Activated CD4-positive, alpha-beta memory T cell treated with anti-CD3 and anti-CD28 coated beads, Interleukin-2, amount 10 ng/mL, durations not matched to agents 7 days and 5 days (primary cell): ENCODE measurements at regions not wholly inside any gene's neighbourhood (a gene's known extent, or its start where the extent isn't known, plus 50 kb on each side); places are given as distances from the start of the nearest gene placed in this dataset.
"Not testable (repeated sequence)": the region's sequence is repeated elsewhere in the genome, so short reads cannot be mapped to it uniquely, and the experiment has no call there.

Experiments used
- CTCF ChIA-PET: fragments of 350-600 bp; sonication (Branson Sonifier 250); formaldehyde crosslinking; loops from one replicate; lab custom pipeline; 2021; ENCODE audit warnings: antibody characterized with exemption, inconsistent platforms; lab: Charles Lee
- POLR2A ChIA-PET: fragments of 350-600 bp; sonication (Branson Sonifier 250); formaldehyde crosslinking; loops from one replicate; lab custom pipeline; 2021; ENCODE audit warnings: antibody characterized with exemption; lab: Charles Lee
- DNase-seq: peaks from one replicate; pipeline ENCODE4 v3.0.0-alpha.2; 2020
- H3K27ac Mint-ChIP-seq: one replicate; pipeline ENCODE4 v1.8.0; 2021; ENCODE audit warnings: mild to moderate bottlenecking, mixed read lengths
- H3K27me3 Mint-ChIP-seq: one replicate; pipeline ENCODE4 v1.8.0; 2021; ENCODE audit warnings: mixed read lengths
- H3K36me3 Mint-ChIP-seq: one replicate; pipeline ENCODE4 v1.8.0; 2021; ENCODE audit warnings: low read depth, mixed read lengths
- H3K4me1 Mint-ChIP-seq: one replicate; pipeline ENCODE4 v1.8.0; 2021; ENCODE audit warnings: mixed read lengths
- H3K4me3 Mint-ChIP-seq: one replicate; pipeline ENCODE4 v1.8.0; 2021; ENCODE audit warnings: mild to moderate bottlenecking, mixed read lengths
- H3K9me3 Mint-ChIP-seq: one replicate; pipeline ENCODE4 v1.8.0; 2021; ENCODE audit warnings: mixed read lengths

- Mint-ChIP-seq H3K36me3 (no peaks in the 10 kb centered on the region), H3K9me3 (no peaks in the 10 kb centered on the region), H3K27ac (no peak overlapping the region), H3K4me3 (no peak overlapping the region), H3K4me1 (no peaks in the 10 kb centered on the region), H3K27me3 (peaks cover 2% of the 10 kb centered on the region)
- peak; percentile 12 for DNase-seq
- ChIA-PET CTCF (no interaction called here), POLR2A (no interaction called here)
These were observed 239.2 kb downstream of the ADGRD1 start for GRCh38 chr12:131192951-131193350.

- Mint-ChIP-seq H3K27ac (no peak overlapping the region), H3K4me1 (no peaks in the 10 kb centered on the region), H3K27me3 (peaks cover 2% of the 10 kb centered on the region), H3K9me3 (no peaks in the 10 kb centered on the region), H3K4me3 (no peak overlapping the region), H3K36me3 (no peaks in the 10 kb centered on the region)
- DNase-seq: peak; percentile 8
- CTCF ChIA-PET: no interaction called here
- POLR2A ChIA-PET: no interaction called here
These were observed 240.5 kb downstream of the ADGRD1 start for GRCh38 chr12:131194166-131194565.

GRCh38 chr12:131195796-131196195 is 242.1 kb downstream of the ADGRD1 start:
- Mint-ChIP-seq H3K9me3 (no peaks in the 10 kb centered on the region), H3K4me1 (no peaks in the 10 kb centered on the region), H3K4me3 (no peak overlapping the region), H3K27me3 (peaks cover 2% of the 10 kb centered on the region), H3K27ac (no peak overlapping the region), H3K36me3 (no peaks in the 10 kb centered on the region)
- peak; percentile 1 for DNase-seq
- ChIA-PET POLR2A (no interaction called here), CTCF (no interaction called here)

- ChIA-PET CTCF (no interaction called here), POLR2A (no interaction called here)
- Mint-ChIP-seq H3K27ac (no peak overlapping the region), H3K4me1 (no peaks in the 10 kb centered on the region), H3K9me3 (no peaks in the 10 kb centered on the region), H3K4me3 (no peak overlapping the region), H3K27me3 (peaks cover 2% of the 10 kb centered on the region), H3K36me3 (no peaks in the 10 kb centered on the region)
- peak; percentile 14 for DNase-seq
These were observed 242.5 kb downstream of the ADGRD1 start for GRCh38 chr12:131196220-131196619.

- Mint-ChIP-seq H3K27ac (no peak overlapping the region), H3K4me3 (no peak overlapping the region), H3K27me3 (no peaks in the 10 kb centered on the region), H3K9me3 (no peaks in the 10 kb centered on the region), H3K4me1 (no peaks in the 10 kb centered on the region), H3K36me3 (no peaks in the 10 kb centered on the region)
- CTCF ChIA-PET: no interaction called here
- no peak for DNase-seq
- POLR2A ChIA-PET: no interaction called here
These were observed 243.8 kb downstream of the ADGRD1 start for GRCh38 chr12:131197490-131197889.

- H3K27ac Mint-ChIP-seq: no peak overlapping the region
- CTCF ChIA-PET: no interaction called here
- H3K9me3 Mint-ChIP-seq: no peaks in the 10 kb centered on the region
- H3K27me3 Mint-ChIP-seq: no peaks in the 10 kb centered on the region
- H3K4me1 Mint-ChIP-seq: no peaks in the 10 kb centered on the region
- POLR2A ChIA-PET: no interaction called here
- no peaks in the 10 kb centered on the region for H3K36me3 Mint-ChIP-seq
- DNase-seq: no peak
- H3K4me3 Mint-ChIP-seq: no peak overlapping the region
These were observed 245.5 kb downstream of the ADGRD1 start for GRCh38 chr12:131199221-131199620.

GRCh38 chr12:131201912-131202311 is 248.2 kb downstream of the ADGRD1 start:
- CTCF ChIA-PET, H3K4me3 Mint-ChIP-seq, H3K4me1 Mint-ChIP-seq, POLR2A ChIA-PET, H3K9me3 Mint-ChIP-seq, DNase-seq, H3K27me3 Mint-ChIP-seq, H3K27ac Mint-ChIP-seq, H3K36me3 Mint-ChIP-seq: not testable (repeated sequence)

- no peaks in the 10 kb centered on the region for H3K36me3 Mint-ChIP-seq
- H3K4me3 Mint-ChIP-seq: no peak overlapping the region
- H3K27ac Mint-ChIP-seq: no peak overlapping the region
- peak; percentile 1 for DNase-seq
- ChIA-PET CTCF (no interaction called here), POLR2A (interaction anchor here (0.5 kb wide), 1 partner anchor 89 kb away, joined by 3 read pairs; no protein-coding TSS in a partner anchor)
- no peaks in the 10 kb centered on the region for H3K9me3 Mint-ChIP-seq
- H3K27me3 Mint-ChIP-seq: no peaks in the 10 kb centered on the region
- no peaks in the 10 kb centered on the region for H3K4me1 Mint-ChIP-seq
These were observed 249.1 kb downstream of the ADGRD1 start for GRCh38 chr12:131202592-131203378.

- H3K9me3 Mint-ChIP-seq: no peaks in the 10 kb centered on the region
- H3K4me1 Mint-ChIP-seq: no peaks in the 10 kb centered on the region
- H3K27me3 Mint-ChIP-seq: no peaks in the 10 kb centered on the region
- peak; percentile 9 for DNase-seq
- POLR2A ChIA-PET: no interaction called here
- H3K27ac Mint-ChIP-seq: no peak overlapping the region
- H3K4me3 Mint-ChIP-seq: no peak overlapping the region
- no peaks in the 10 kb centered on the region for H3K36me3 Mint-ChIP-seq
- CTCF ChIA-PET: no interaction called here
These were observed 250.1 kb downstream of the ADGRD1 start for GRCh38 chr12:131203666-131204415.

- H3K4me1 Mint-ChIP-seq: no peaks in the 10 kb centered on the region
- POLR2A ChIA-PET: no interaction called here
- no peaks in the 10 kb centered on the region for H3K27me3 Mint-ChIP-seq
- peak; percentile 2 for DNase-seq
- no peak overlapping the region for H3K4me3 Mint-ChIP-seq
- no peak overlapping the region for H3K27ac Mint-ChIP-seq
- H3K9me3 Mint-ChIP-seq: no peaks in the 10 kb centered on the region
- no peaks in the 10 kb centered on the region for H3K36me3 Mint-ChIP-seq
- CTCF ChIA-PET: no interaction called here
These were observed 250.9 kb downstream of the ADGRD1 start for GRCh38 chr12:131204416-131205274.

GRCh38 chr12:131205275-131205933 is 251.7 kb downstream of the ADGRD1 start:
- peak; percentile 5 for DNase-seq
- H3K27ac Mint-ChIP-seq, H3K36me3 Mint-ChIP-seq, CTCF ChIA-PET, H3K4me3 Mint-ChIP-seq, H3K27me3 Mint-ChIP-seq, POLR2A ChIA-PET, H3K9me3 Mint-ChIP-seq, H3K4me1 Mint-ChIP-seq: not testable (repeated sequence)

GRCh38 chr12:131206630-131207299 is 253.1 kb downstream of the ADGRD1 start:
- DNase-seq, H3K4me3 Mint-ChIP-seq, H3K27me3 Mint-ChIP-seq, POLR2A ChIA-PET, CTCF ChIA-PET, H3K27ac Mint-ChIP-seq, H3K36me3 Mint-ChIP-seq, H3K9me3 Mint-ChIP-seq, H3K4me1 Mint-ChIP-seq: not testable (repeated sequence)
